Testis (tissue), 2 donors: ENCODE measurements at regions not wholly inside any gene's neighbourhood (a gene's known extent, or its start where the extent isn't known, plus 50 kb on each side); places are given as distances from the start of the nearest gene placed in this dataset.

Source experiments
- POLR2A ChIP-seq: fragments of 450-650 bp; IDR thresholded peaks from one replicate; pipeline ENCODE4 v1.6.1; 2017; ENCODE audit warnings: antibody characterized with exemption, mild to moderate bottlenecking, moderate library complexity
- TF ChIP-seq, protein P1 (sequence below), 3 experiments: fragments of 450-650 bp in 2 of 3; fragments of 200-600 bp in 1 of 3; sonication (generic) in 1 of 3; IDR thresholded peaks; one replicate each; pipeline ENCODE4 v1.5.1; 2016 to 2019; ENCODE audit warnings: antibody characterized with exemption in 3 of 3, mild to moderate bottlenecking in 2 of 3, moderate library complexity in 1 of 3

DNA sequence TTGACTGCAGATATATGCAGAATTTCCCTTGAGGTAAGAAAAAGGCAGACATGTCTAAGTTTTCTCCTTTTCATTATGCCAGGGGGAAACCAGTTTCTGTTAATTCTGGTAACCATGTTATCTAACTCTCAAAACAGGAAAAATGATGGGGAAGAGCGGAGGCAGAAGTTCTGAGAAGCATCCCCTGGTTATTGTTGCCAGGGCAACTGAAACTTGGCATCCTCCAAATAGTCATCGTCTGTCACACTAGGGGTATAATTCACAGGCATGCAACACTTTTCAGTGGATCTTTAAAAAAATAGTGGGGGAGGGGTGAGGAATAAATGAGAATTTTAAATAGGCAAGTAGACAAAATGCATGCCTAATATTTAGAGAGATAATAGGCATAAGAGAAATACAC is 715.3 kb upstream of the CXADR start:
- no peak for TF ChIP-seq POLR2A
- TF ChIP-seq, protein P1, sequence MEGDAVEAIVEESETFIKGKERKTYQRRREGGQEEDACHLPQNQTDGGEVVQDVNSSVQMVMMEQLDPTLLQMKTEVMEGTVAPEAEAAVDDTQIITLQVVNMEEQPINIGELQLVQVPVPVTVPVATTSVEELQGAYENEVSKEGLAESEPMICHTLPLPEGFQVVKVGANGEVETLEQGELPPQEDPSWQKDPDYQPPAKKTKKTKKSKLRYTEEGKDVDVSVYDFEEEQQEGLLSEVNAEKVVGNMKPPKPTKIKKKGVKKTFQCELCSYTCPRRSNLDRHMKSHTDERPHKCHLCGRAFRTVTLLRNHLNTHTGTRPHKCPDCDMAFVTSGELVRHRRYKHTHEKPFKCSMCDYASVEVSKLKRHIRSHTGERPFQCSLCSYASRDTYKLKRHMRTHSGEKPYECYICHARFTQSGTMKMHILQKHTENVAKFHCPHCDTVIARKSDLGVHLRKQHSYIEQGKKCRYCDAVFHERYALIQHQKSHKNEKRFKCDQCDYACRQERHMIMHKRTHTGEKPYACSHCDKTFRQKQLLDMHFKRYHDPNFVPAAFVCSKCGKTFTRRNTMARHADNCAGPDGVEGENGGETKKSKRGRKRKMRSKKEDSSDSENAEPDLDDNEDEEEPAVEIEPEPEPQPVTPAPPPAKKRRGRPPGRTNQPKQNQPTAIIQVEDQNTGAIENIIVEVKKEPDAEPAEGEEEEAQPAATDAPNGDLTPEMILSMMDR (IDR thresholded peaks at IDR 0.05), result no peak
